A673 (cell line): ENCODE measurements at regions not wholly inside any gene's neighbourhood (a gene's known extent, or its start where the extent isn't known, plus 50 kb on each side); places are given as distances from the start of the nearest gene placed in this dataset.
"Not testable (repeated sequence)": the region's sequence is repeated elsewhere in the genome, so short reads cannot be mapped to it uniquely, and the experiment has no call there.

ENCODE experiments used
- EZH2 ChIP-seq: fragments of 200-600 bp; sonication (generic); IDR thresholded peaks from 2 replicates; pipeline ENCODE4 v1.6.1; 2017; ENCODE audit warnings: borderline replicate concordance, low read depth, mild to moderate bottlenecking, mixed read lengths, antibody characterized with exemption, low read length; ENCODE audit not compliant: poor library complexity, severe bottlenecking
- TF ChIP-seq, protein P1 (sequence below): fragments of 300-800, 200-600 bp; sonication (generic); conservative IDR thresholded peaks from 2 replicates; pipeline ENCODE4 v1.5.1; 2017; ENCODE audit warnings: low read depth, mild to moderate bottlenecking, antibody characterized with exemption, low read length, moderate library complexity, mixed read lengths

DNA sequence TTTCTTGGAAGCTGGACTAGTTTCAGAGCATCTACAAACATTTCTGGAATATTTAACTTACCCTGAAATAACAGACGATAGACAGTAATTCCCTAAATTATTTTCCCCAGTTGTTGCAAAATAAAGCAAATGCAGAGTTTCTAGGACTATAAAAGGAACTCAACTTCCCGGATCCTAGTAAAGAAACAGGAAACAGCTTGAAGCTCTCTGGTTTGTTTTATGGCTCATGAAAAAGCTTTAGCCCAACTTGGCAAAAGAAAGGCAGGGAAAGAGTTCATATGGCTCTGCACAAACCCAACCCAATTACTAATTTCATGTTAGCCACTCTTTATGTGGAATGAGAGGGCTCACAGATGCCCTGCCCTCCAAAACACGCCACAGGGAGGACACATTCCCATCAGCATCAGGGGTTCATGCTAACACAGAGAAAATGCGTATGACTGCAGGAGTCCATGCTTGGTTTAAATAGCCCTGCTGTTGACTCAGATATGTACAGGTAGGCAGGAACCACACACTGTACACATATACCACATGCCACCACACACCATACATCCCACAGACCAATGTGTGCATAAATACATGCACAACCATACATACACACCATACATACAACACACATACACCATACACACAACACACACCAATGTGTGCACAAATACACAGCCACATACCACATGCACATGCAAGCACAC is 115.9 kb upstream of the SAMD11 start:
- TF ChIP-seq, protein P1, sequence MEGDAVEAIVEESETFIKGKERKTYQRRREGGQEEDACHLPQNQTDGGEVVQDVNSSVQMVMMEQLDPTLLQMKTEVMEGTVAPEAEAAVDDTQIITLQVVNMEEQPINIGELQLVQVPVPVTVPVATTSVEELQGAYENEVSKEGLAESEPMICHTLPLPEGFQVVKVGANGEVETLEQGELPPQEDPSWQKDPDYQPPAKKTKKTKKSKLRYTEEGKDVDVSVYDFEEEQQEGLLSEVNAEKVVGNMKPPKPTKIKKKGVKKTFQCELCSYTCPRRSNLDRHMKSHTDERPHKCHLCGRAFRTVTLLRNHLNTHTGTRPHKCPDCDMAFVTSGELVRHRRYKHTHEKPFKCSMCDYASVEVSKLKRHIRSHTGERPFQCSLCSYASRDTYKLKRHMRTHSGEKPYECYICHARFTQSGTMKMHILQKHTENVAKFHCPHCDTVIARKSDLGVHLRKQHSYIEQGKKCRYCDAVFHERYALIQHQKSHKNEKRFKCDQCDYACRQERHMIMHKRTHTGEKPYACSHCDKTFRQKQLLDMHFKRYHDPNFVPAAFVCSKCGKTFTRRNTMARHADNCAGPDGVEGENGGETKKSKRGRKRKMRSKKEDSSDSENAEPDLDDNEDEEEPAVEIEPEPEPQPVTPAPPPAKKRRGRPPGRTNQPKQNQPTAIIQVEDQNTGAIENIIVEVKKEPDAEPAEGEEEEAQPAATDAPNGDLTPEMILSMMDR = not testable (repeated sequence)
- not testable (repeated sequence) for TF ChIP-seq EZH2
